ENCODE measurements at regions not wholly inside any gene's neighbourhood (a gene's known extent, or its start where the extent isn't known, plus 50 kb on each side); places are given as distances from the start of the nearest gene placed in this dataset.

DNA sequence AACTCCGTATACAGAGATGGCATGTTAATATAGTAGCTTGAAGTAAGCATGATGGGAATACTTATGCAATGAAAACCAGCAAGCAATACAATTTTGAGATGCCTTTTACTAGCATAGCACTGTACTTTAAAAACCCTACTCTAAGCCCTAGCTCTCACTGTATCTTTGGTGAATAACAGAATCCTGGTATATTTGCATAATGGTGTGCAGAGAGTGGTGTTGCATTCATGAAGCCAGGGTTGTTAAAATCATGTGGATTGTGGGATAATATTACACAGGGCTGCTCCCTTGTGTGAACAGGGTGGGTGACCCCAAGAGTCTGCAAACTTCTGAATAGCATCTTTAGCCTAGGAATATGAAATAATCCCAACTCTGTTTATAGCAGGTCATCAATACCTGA, 105.2 kb upstream of the BMP2 start:
- TF ChIP-seq POLR2AphosphoS5 (IDR thresholded peaks at IDR 0.05; ENCODE audit: low read depth, low read length) (no peak), SIN3A (IDR thresholded peaks at IDR 0.05; ENCODE audit: borderline replicate concordance, insufficient read depth, low read length) (no peak), TAF1 (IDR thresholded peaks at IDR 0.05; ENCODE audit: borderline replicate concordance, insufficient read depth, low read length) (no peak), FOXP2 (optimal IDR thresholded peaks at IDR 0.05; ENCODE audit: borderline replicate concordance, extremely low read depth, extremely low read length, insufficient read depth) (no peak)
- TF ChIP-seq, protein P1, sequence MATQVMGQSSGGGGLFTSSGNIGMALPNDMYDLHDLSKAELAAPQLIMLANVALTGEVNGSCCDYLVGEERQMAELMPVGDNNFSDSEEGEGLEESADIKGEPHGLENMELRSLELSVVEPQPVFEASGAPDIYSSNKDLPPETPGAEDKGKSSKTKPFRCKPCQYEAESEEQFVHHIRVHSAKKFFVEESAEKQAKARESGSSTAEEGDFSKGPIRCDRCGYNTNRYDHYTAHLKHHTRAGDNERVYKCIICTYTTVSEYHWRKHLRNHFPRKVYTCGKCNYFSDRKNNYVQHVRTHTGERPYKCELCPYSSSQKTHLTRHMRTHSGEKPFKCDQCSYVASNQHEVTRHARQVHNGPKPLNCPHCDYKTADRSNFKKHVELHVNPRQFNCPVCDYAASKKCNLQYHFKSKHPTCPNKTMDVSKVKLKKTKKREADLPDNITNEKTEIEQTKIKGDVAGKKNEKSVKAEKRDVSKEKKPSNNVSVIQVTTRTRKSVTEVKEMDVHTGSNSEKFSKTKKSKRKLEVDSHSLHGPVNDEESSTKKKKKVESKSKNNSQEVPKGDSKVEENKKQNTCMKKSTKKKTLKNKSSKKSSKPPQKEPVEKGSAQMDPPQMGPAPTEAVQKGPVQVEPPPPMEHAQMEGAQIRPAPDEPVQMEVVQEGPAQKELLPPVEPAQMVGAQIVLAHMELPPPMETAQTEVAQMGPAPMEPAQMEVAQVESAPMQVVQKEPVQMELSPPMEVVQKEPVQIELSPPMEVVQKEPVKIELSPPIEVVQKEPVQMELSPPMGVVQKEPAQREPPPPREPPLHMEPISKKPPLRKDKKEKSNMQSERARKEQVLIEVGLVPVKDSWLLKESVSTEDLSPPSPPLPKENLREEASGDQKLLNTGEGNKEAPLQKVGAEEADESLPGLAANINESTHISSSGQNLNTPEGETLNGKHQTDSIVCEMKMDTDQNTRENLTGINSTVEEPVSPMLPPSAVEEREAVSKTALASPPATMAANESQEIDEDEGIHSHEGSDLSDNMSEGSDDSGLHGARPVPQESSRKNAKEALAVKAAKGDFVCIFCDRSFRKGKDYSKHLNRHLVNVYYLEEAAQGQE (IDR thresholded peaks at IDR 0.05; ENCODE audit: insufficient read depth in 1 of 2, low read depth in 2 of 2, low read length in 2 of 2), result no peak

DNA sequence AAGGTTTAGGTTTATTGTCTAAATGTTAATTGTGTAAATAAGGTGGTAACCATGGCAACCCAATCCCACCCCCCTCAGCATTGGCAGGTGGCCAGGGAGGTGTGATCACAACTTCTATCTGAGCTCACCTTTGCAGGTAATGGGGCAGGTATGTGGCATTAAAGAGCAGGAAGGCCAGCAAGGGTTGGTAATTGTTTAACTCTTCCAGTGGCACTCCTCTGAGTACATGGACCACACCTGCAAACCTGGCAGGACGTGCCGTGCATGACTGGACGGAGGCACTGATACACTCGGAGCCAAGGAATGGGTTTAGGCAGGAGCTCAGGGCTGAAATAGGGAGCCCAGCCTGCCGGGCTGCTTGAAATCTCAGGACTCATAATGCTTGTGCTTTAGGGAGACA, 107.0 kb upstream of the BMP2 start:
- TF ChIP-seq FOXP2 (optimal IDR thresholded peaks at IDR 0.05; ENCODE audit: borderline replicate concordance, extremely low read depth, extremely low read length, insufficient read depth), result no peak
- no peak for TF ChIP-seq SIN3A (IDR thresholded peaks at IDR 0.05; ENCODE audit: borderline replicate concordance, insufficient read depth, low read length)
- no peak for TF ChIP-seq POLR2AphosphoS5 (IDR thresholded peaks at IDR 0.05; ENCODE audit: low read depth, low read length)
- TF ChIP-seq TAF1 (IDR thresholded peaks at IDR 0.05; ENCODE audit: borderline replicate concordance, insufficient read depth, low read length), result no peak
- TF ChIP-seq, protein P1 (IDR thresholded peaks at IDR 0.05; ENCODE audit: insufficient read depth in 1 of 2, low read depth in 2 of 2, low read length in 2 of 2), result no peak

GRCh38 chr20:6657904-6658303, 109.6 kb upstream of the BMP2 start:
- TF ChIP-seq, protein P1 (IDR thresholded peaks at IDR 0.05; ENCODE audit: insufficient read depth in 1 of 2, low read depth in 2 of 2, low read length in 2 of 2), result no peak
- TF ChIP-seq SIN3A (IDR thresholded peaks at IDR 0.05; ENCODE audit: borderline replicate concordance, insufficient read depth, low read length) (no peak), POLR2AphosphoS5 (IDR thresholded peaks at IDR 0.05; ENCODE audit: low read depth, low read length) (no peak), TAF1 (IDR thresholded peaks at IDR 0.05; ENCODE audit: borderline replicate concordance, insufficient read depth, low read length) (no peak), FOXP2 (optimal IDR thresholded peaks at IDR 0.05; ENCODE audit: borderline replicate concordance, extremely low read depth, extremely low read length, insufficient read depth) (no peak)

- TF ChIP-seq POLR2AphosphoS5 (IDR thresholded peaks at IDR 0.05; ENCODE audit: low read depth, low read length), result no peak
Observed at GRCh38 chr20:6657111-6657510, 110.4 kb upstream of the BMP2 start.

GRCh38 chr20:6654513-6655252, 112.8 kb upstream of the BMP2 start:
- TF ChIP-seq FOXP2 (optimal IDR thresholded peaks at IDR 0.05; ENCODE audit: borderline replicate concordance, extremely low read depth, extremely low read length, insufficient read depth), result no peak
- TF ChIP-seq, protein P1 (IDR thresholded peaks at IDR 0.05; ENCODE audit: insufficient read depth in 1 of 2, low read depth in 2 of 2, low read length in 2 of 2), result no peak
- no peak for TF ChIP-seq TAF1 (IDR thresholded peaks at IDR 0.05; ENCODE audit: borderline replicate concordance, insufficient read depth, low read length)
- no peak for TF ChIP-seq SIN3A (IDR thresholded peaks at IDR 0.05; ENCODE audit: borderline replicate concordance, insufficient read depth, low read length)
- no peak for TF ChIP-seq POLR2AphosphoS5 (IDR thresholded peaks at IDR 0.05; ENCODE audit: low read depth, low read length)

Data from PFSK-1 (cell line).